SK-N-SH (cell line): ENCODE measurements at regions not wholly inside any gene's neighbourhood (a gene's known extent, or its start where the extent isn't known, plus 50 kb on each side); places are given as distances from the start of the nearest gene placed in this dataset.

Experiments
- CTCF ChIA-PET: fragments of 300-600, 350-600 bp; formaldehyde crosslinking; extraction: SDS; loops from one replicate; lab custom pipeline; 2021; lab: Yijun Ruan, JAX
- POLR2A ChIA-PET: fragments of 350-600 bp; sonication (Branson Sonifier 250); formaldehyde crosslinking; extraction: SDS; loops from one replicate; lab custom pipeline; 2020; ENCODE audit warnings: antibody characterized with exemption, inconsistent platforms; lab: Yijun Ruan, JAX
- DNase-seq: peaks from one replicate; pipeline ENCODE4 v3.0.0; 2012
- H2AFZ ChIP-seq: fragments of 200-600 bp; sonication (generic); 2 replicates; pipeline ENCODE4 v1.8.1; 2016; ENCODE audit warnings: antibody characterized with exemption, mild to moderate bottlenecking, low read depth
- H3F3A ChIP-seq: fragments of 200-600 bp; sonication (generic); replicated peaks from 2 replicates; pipeline ENCODE3; 2016; ENCODE audit warnings: antibody characterized with exemption, mild to moderate bottlenecking; ENCODE audit not compliant: insufficient read depth
- H3K27ac ChIP-seq, 2 experiments: fragments of 200-500 bp in 1 of 2; fragments of 200-600 bp in 1 of 2; sonication (Bioruptor generic) in 1 of 2; sonication (generic), shearing (Covaris generic) in 1 of 2; 2 replicates each; pipeline versions ENCODE4 v1.5.1 to v1.6.1; 2014 to 2016; ENCODE audit warnings: low read depth in 2 of 2, inconsistent platforms in 1 of 2, low read length in 1 of 2, mild to moderate bottlenecking in 1 of 2, mixed read lengths in 1 of 2
- H3K27me3 ChIP-seq: fragments of 200-600 bp; sonication (generic), shearing (Covaris generic); 2 replicates; pipeline ENCODE4 v1.6.1; 2016; ENCODE audit warnings: mixed run types; ENCODE audit not compliant: insufficient read depth
- H3K36me3 ChIP-seq, 2 experiments: fragments of 200-500 bp in 1 of 2; fragments of 200-600 bp in 1 of 2; sonication (Bioruptor generic) in 1 of 2; sonication (generic) in 1 of 2; replicated peaks in 1 of 2; 2 replicates each; pipeline versions ENCODE3 to v1.5.1; 2014 to 2016; ENCODE audit warnings: low read length in 1 of 2, mild to moderate bottlenecking in 1 of 2; ENCODE audit not compliant: insufficient read depth in 2 of 2, control insufficient read depth in 1 of 2
- H3K4me1 ChIP-seq, 2 experiments: fragments of 200-500 bp in 1 of 2; fragments of 200-600 bp in 1 of 2; sonication (Bioruptor generic) in 1 of 2; sonication (generic), shearing (Covaris generic) in 1 of 2; 2 replicates each; pipeline versions ENCODE4 v1.5.1 to v1.6.1; 2014 to 2016; ENCODE audit warnings: low read depth in 1 of 2, low read length in 1 of 2, mixed run types in 1 of 2; ENCODE audit not compliant: insufficient read depth in 2 of 2, control insufficient read depth in 1 of 2
- H3K4me2 ChIP-seq: fragments of 200-600 bp; sonication (generic), shearing (Covaris generic); 2 replicates; pipeline ENCODE4 v1.6.1; 2017; ENCODE audit warnings: mixed run types
- H3K4me3 ChIP-seq, 2 experiments: fragments of 200-500 bp in 1 of 2; fragments of 200-600 bp in 1 of 2; sonication (Bioruptor generic) in 1 of 2; sonication (generic), shearing (Covaris generic) in 1 of 2; 2 replicates each; pipeline versions ENCODE4 v1.5.1 to v1.8.1; 2014 to 2016; ENCODE audit warnings: low read depth in 2 of 2, inconsistent platforms in 1 of 2, low read length in 1 of 2, mild to moderate bottlenecking in 1 of 2, mixed read lengths in 1 of 2, moderate library complexity in 1 of 2
- H3K79me2 ChIP-seq: fragments of 200-600 bp; sonication (generic); 2 replicates; pipeline ENCODE4 v1.8.1; 2017; ENCODE audit warnings: mild to moderate bottlenecking; ENCODE audit not compliant: insufficient read depth
- H3K9ac ChIP-seq: fragments of 200-600 bp; sonication (generic); 2 replicates; pipeline ENCODE4 v1.6.1; 2017; ENCODE audit warnings: mixed run types
- H3K9me2 ChIP-seq: fragments of 200-600 bp; sonication (generic); 2 replicates; pipeline ENCODE4 v1.6.1; 2017; ENCODE audit warnings: mixed run types
- H3K9me3 ChIP-seq: fragments of 200-600 bp; sonication (generic); 2 replicates; pipeline ENCODE4 v1.6.1; 2017; ENCODE audit warnings: mixed run types, mild to moderate bottlenecking, moderate library complexity
- H4K20me1 ChIP-seq: fragments of 200-600 bp; sonication (generic); 2 replicates; pipeline ENCODE4 v1.6.1; 2017; ENCODE audit warnings: mild to moderate bottlenecking, mixed run types; ENCODE audit not compliant: insufficient read depth
- ELF1 ChIP-seq: IDR thresholded peaks from 2 replicates; pipeline ENCODE4 v1.4.0; 2012
- EP300 ChIP-seq, 2 experiments: IDR thresholded peaks; 2 replicates each; pipeline versions ENCODE4 v1.4.0 to v1.6.1; 2012; ENCODE audit warnings: borderline replicate concordance in 1 of 2, low read depth in 1 of 2, low read length in 1 of 2
- FOXJ3 ChIP-seq: sonication (generic); formaldehyde crosslinking; IDR thresholded peaks from 2 replicates; pipeline ENCODE4 v1.5.1; 2020; ENCODE audit warnings: mild to moderate bottlenecking, missing genetic modification reagents
- NFIC ChIP-seq: IDR thresholded peaks from 2 replicates; pipeline ENCODE4 v1.4.0; 2012; ENCODE audit warnings: borderline replicate concordance
- NRF1 ChIP-seq: IDR thresholded peaks from 2 replicates; pipeline ENCODE4 v1.6.1; 2012; ENCODE audit warnings: low read depth, mild to moderate bottlenecking, low read length
- RCOR1 ChIP-seq: fragments of 150-350 bp; IDR thresholded peaks from 2 replicates; pipeline ENCODE4 v1.6.1; 2017; ENCODE audit warnings: antibody characterized with exemption, low read length
- SIN3A ChIP-seq: IDR thresholded peaks from 2 replicates; pipeline ENCODE4 v1.6.1; 2012; ENCODE audit warnings: low read depth, mild to moderate bottlenecking, low read length, moderate library complexity, borderline replicate concordance
- SMC3 ChIP-seq: IDR thresholded peaks from 2 replicates; pipeline ENCODE4 v1.6.1; 2012; ENCODE audit warnings: low read depth, low read length, improper control_type of control experiment
- TCF12 ChIP-seq: IDR thresholded peaks from 2 replicates; pipeline ENCODE4 v1.4.0; 2012
- YY1 ChIP-seq: IDR thresholded peaks from 2 replicates; pipeline ENCODE4 v1.4.0; 2012; ENCODE audit warnings: low read depth, mild to moderate bottlenecking
- WGBS: methylation state at CpG from one replicate; pipeline ENCODE4 v1.1.6; 2017; ENCODE audit warnings: low lambda C conversion rate; 5-methylcytosine and 5-hydroxymethylcytosine counted together
- TF ChIP-seq, protein P1 (sequence below): IDR thresholded peaks from 2 replicates; pipeline ENCODE4 v1.4.0; 2012; ENCODE audit warnings: low read depth
- TF ChIP-seq, protein P2 (sequence below): IDR thresholded peaks from 2 replicates; pipeline ENCODE4; 2012

DNA sequence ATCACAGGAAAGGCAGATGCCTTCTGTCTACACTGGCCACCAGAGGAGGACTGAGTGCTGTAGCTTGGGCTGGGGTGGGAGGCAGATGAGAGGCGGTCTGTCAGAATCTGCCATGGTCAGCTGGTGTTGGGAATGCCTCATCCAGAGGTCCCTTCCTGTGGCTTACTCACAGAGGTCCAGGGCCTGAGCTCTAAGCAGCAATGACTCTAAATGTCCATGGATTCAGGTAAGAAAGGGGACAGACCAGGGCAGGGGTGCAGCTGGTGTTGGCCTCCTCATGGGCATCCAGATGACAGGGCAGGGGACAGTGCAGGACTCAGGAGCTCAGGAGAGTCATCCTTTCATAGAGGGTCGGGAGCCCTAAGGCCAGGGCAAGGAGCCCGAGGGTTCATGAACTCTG, 165.0 kb downstream of the ICE1 start:
- no peak overlapping the region for H3K9ac ChIP-seq
- ChIA-PET POLR2A (no interaction called here), CTCF (no interaction called here)
- H3K4me1 ChIP-seq, result peaks cover 0 to 14% of the 10 kb centered on the region in 2 experiments; a peak in 1 of 4 replicates
- no peak overlapping the region for H3K4me2 ChIP-seq
- no peaks in the 10 kb centered on the region for H3K79me2 ChIP-seq
- no peaks in the 10 kb centered on the region for H3K9me2 ChIP-seq
- H3K27me3 ChIP-seq, result no peaks in the 10 kb centered on the region
- H2AFZ ChIP-seq, result no peak overlapping the region
- 22% methylated on average over 3 of the region's 3 CpGs for WGBS
- TF ChIP-seq, protein P1, sequence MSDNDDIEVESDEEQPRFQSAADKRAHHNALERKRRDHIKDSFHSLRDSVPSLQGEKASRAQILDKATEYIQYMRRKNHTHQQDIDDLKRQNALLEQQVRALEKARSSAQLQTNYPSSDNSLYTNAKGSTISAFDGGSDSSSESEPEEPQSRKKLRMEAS, result no peak
- TF ChIP-seq ELF1 (no peak), YY1 (no peak)
- TF ChIP-seq, all 33 proteins: peak for 0
- Histone ChIP-seq H3K4me3 (no peak overlapping the region), H3K9me3 (0 out of 2 replicates have a peak, but pooled peaks cover 4% of the 10 kb centered on the region), H3K27ac (no peak overlapping the region), H3K36me3 (no peaks in the 10 kb centered on the region), H4K20me1 (no peaks in the 10 kb centered on the region), H3F3A (no peaks in the 10 kb centered on the region)
- no peak for DNase-seq

DNA sequence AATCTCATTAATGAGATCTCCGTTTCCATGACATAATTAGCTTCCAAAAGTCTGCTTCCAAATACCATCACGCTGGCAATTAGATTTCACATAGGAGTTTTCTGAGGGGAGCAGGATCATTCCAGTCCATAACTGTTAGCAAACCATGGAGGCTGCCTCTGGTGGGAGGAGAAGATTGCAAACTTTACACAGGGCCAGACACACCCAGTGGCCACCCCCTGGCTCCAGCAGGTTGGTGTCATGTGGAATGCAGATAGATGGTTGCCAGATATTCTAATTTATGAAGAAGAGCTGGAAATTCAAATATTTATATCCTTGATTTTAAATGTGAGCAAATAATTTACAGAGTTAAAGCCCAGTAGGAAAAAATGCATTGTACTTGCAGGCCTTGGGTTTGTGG, 164.2 kb downstream of the ICE1 start:
- 0 out of 2 replicates have a peak, but pooled peaks cover 4% of the 10 kb centered on the region for H3K9me3 ChIP-seq
- no peaks in the 10 kb centered on the region for H3K27me3 ChIP-seq
- no peak overlapping the region for H2AFZ ChIP-seq
- no peak overlapping the region for H3K27ac ChIP-seq
- no peaks in the 10 kb centered on the region for H3K79me2 ChIP-seq
- H3K4me1 ChIP-seq, result peaks cover 0 to 14% of the 10 kb centered on the region in 2 experiments; a peak in 1 of 4 replicates
- WGBS, result 7% methylated on average over 2 of the region's 2 CpGs
- H3K4me2 ChIP-seq, result no peak overlapping the region
- H3K9me2 ChIP-seq, result no peaks in the 10 kb centered on the region
- CTCF ChIA-PET, result interaction anchor here (1.0 to 2.2 kb wide), 2 partner anchors 9 to 89 kb away, joined by 4 to 6 read pairs; no protein-coding TSS in a partner anchor
- DNase-seq, result no peak
- no peaks in the 10 kb centered on the region for H4K20me1 ChIP-seq
- H3K4me3 ChIP-seq, result no peak overlapping the region
- no peaks in the 10 kb centered on the region for H3F3A ChIP-seq
- no peak for TF ChIP-seq FOXJ3 (CRISPR knock-in tag)
- no peak for TF ChIP-seq NFIC
- no peak for TF ChIP-seq NRF1
- no peak for TF ChIP-seq RCOR1
- no peak for TF ChIP-seq TCF12
- TF ChIP-seq EP300 (IDR thresholded peaks at IDR 0.05; ENCODE audit: borderline replicate concordance in 1 of 2, low read depth in 1 of 2, low read length in 1 of 2), result no peak
- TF ChIP-seq ELF1, result no peak
- TF ChIP-seq, protein P1, result no peak
- TF ChIP-seq SMC3, result no peak
- no peak for TF ChIP-seq SIN3A
- TF ChIP-seq, protein P2, sequence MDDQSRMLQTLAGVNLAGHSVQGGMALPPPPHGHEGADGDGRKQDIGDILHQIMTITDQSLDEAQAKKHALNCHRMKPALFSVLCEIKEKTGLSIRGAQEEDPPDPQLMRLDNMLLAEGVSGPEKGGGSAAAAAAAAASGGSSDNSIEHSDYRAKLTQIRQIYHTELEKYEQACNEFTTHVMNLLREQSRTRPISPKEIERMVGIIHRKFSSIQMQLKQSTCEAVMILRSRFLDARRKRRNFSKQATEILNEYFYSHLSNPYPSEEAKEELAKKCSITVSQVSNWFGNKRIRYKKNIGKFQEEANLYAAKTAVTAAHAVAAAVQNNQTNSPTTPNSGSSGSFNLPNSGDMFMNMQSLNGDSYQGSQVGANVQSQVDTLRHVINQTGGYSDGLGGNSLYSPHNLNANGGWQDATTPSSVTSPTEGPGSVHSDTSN, result no peak
- POLR2A ChIA-PET, result no interaction called here
- H3K9ac ChIP-seq, result no peak overlapping the region
- no peaks in the 10 kb centered on the region for H3K36me3 ChIP-seq
